ENCODE measurements at regions not wholly inside any gene's neighbourhood (a gene's known extent, or its start where the extent isn't known, plus 50 kb on each side); places are given as distances from the start of the nearest gene placed in this dataset.

DNA sequence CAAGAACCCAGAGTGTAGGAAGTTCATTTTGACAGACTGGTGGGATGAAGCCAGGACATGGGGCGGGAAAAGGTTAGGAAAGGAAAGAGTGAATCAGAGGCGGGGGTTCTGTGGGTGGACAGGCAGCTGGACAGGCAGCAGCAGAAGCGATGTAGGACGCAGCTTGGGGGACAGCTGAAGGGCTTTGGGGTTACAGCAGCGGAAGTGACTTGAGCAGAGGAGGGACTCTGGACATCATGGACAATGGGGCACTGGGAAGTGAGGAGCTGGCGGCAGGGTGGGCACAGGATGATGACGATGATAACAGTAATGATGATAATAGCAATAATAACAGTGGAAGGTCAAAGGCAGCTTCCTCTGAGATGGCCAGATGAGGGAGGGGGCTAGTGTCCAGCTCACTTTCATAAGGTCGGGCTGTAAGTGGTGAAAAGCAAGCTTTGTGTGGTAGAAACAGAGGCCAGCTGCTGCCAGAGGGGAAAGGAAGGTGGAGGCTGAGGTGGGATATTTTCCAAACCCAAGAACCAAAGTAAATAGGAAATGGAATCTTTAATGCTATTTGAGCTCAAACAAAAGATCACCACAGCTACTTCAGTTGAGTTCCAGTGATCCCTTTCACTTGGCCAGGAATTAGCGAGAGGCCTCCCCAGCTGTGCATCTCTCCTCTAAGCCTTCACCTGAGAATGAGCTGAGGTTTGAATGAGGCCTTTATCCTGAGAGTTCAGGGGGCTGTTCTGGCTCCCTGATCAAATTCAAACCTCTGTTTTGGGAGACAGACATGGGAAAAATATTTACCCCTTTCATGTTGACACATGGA is 433.5 kb downstream of the DHX35 start:
- Histone ChIP-seq H3K36me3 (ENCODE audit: control insufficient read depth, insufficient read depth, low read length) (no peaks in the 10 kb centered on the region), H3K4me3 (ENCODE audit: low read depth, low read length) (no peak overlapping the region), H3K4me1 (ENCODE audit: control insufficient read depth, insufficient read depth, low read length) (no peaks in the 10 kb centered on the region), H3K9me3 (ENCODE audit: control insufficient read depth, insufficient read depth, low read length) (no peaks in the 10 kb centered on the region), H3K27me3 (ENCODE audit: control insufficient read depth, insufficient read depth, low read length) (peaks cover 4% of the 10 kb centered on the region), H3K27ac (ENCODE audit: low read depth, low read length) (no peak overlapping the region)
- WGBS (ENCODE audit: insufficient coverage): 85% methylated on average over 8 of the region's 9 CpGs
- no peak for DNase-seq (ENCODE audit: low read depth in 4 of 6, low spot score in 6 of 6)

DNA sequence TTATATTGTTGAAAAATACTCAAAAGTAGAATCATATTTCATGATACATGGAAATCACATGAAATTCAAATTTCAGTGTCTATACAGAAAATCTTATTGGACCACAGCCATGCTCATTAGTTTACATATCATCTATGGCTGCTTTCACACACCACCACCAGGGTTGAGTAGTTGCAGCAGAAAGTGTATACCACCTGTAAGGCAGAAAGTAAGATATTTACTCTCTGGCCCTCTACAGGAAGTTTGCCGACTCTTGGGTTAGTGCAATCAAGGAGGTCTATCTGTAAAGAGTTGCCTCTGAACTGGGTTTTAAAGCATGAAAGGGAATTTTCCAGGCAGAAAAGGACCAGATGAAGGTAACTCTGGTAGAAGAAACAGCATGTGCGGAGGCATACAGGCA is 432.3 kb downstream of the DHX35 start:
- WGBS (ENCODE audit: insufficient coverage): 78% methylated on average over 2 of the region's 2 CpGs
- DNase-seq (ENCODE audit: low read depth in 4 of 6, low spot score in 6 of 6): no peak
- no peak overlapping the region for H3K4me3 ChIP-seq (ENCODE audit: low read depth, low read length)
- no peaks in the 10 kb centered on the region for H3K9me3 ChIP-seq (ENCODE audit: control insufficient read depth, insufficient read depth, low read length)
- H3K27me3 ChIP-seq (ENCODE audit: control insufficient read depth, insufficient read depth, low read length): peaks cover 4% of the 10 kb centered on the region
- no peak overlapping the region for H3K27ac ChIP-seq (ENCODE audit: low read depth, low read length)
- no peaks in the 10 kb centered on the region for H3K4me1 ChIP-seq (ENCODE audit: control insufficient read depth, insufficient read depth, low read length)
- no peaks in the 10 kb centered on the region for H3K36me3 ChIP-seq (ENCODE audit: control insufficient read depth, insufficient read depth, low read length)

- peak in 1 of 6 donors; percentile 25 for DNase-seq (ENCODE audit: low read depth in 4 of 6, low spot score in 6 of 6)
- WGBS (ENCODE audit: insufficient coverage): 75% methylated on average over 4 of the region's 5 CpGs
- Histone ChIP-seq H3K4me1 (ENCODE audit: control insufficient read depth, insufficient read depth, low read length) (no peaks in the 10 kb centered on the region), H3K36me3 (ENCODE audit: control insufficient read depth, insufficient read depth, low read length) (no peaks in the 10 kb centered on the region), H3K27ac (ENCODE audit: low read depth, low read length) (no peak overlapping the region), H3K27me3 (ENCODE audit: control insufficient read depth, insufficient read depth, low read length) (peaks cover 2% of the 10 kb centered on the region), H3K4me3 (ENCODE audit: low read depth, low read length) (no peak overlapping the region), H3K9me3 (ENCODE audit: control insufficient read depth, insufficient read depth, low read length) (no peaks in the 10 kb centered on the region)
These were observed 428.0 kb downstream of the DHX35 start for GRCh38 chr20:39390186-39390585.

DNA sequence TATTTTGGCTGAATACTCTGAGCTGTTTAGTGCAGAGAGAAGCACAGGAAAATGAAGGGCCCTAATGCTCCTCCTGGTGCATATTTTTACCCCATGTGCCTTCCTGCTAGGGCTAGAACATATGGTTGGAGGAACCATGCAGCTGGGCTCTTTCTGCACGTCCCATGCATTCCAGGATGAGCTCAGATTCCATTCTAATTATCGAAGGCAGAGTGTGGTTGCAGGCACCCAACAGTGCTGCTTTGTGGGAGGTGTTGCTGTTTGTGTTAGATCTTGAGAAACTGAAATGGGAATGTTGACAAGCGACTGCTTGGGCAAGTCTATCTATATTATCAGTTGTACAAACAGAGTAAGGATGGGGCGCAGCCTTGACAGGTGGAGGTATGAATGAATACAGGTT is 419.5 kb downstream of the DHX35 start:
- Histone ChIP-seq H3K4me1 (ENCODE audit: control insufficient read depth, insufficient read depth, low read length) (no peaks in the 10 kb centered on the region), H3K27ac (ENCODE audit: low read depth, low read length) (no peak overlapping the region), H3K4me3 (ENCODE audit: low read depth, low read length) (no peak overlapping the region), H3K9me3 (ENCODE audit: control insufficient read depth, insufficient read depth, low read length) (no peaks in the 10 kb centered on the region), H3K27me3 (ENCODE audit: control insufficient read depth, insufficient read depth, low read length) (no peaks in the 10 kb centered on the region), H3K36me3 (ENCODE audit: control insufficient read depth, insufficient read depth, low read length) (no peaks in the 10 kb centered on the region)
- DNase-seq (ENCODE audit: low read depth in 4 of 6, low spot score in 6 of 6): peak in 1 of 6 donors; percentile 15
- 71% methylated on average over 3 of the region's 4 CpGs for WGBS (ENCODE audit: insufficient coverage)

- 71% methylated on average over 5 of the region's 5 CpGs for WGBS (ENCODE audit: insufficient coverage)
- Histone ChIP-seq H3K4me1 (ENCODE audit: control insufficient read depth, insufficient read depth, low read length) (no peaks in the 10 kb centered on the region), H3K36me3 (ENCODE audit: control insufficient read depth, insufficient read depth, low read length) (no peaks in the 10 kb centered on the region), H3K27ac (ENCODE audit: low read depth, low read length) (no peak overlapping the region), H3K27me3 (ENCODE audit: control insufficient read depth, insufficient read depth, low read length) (peaks cover 2% of the 10 kb centered on the region), H3K9me3 (ENCODE audit: control insufficient read depth, insufficient read depth, low read length) (no peaks in the 10 kb centered on the region), H3K4me3 (ENCODE audit: low read depth, low read length) (no peak overlapping the region)
- no peak for DNase-seq (ENCODE audit: low read depth in 4 of 6, low spot score in 6 of 6)
These were observed 416.6 kb downstream of the DHX35 start for GRCh38 chr20:39378776-39379175.

GRCh38 chr20:39376788-39377187 is 414.6 kb downstream of the DHX35 start:
- no peak overlapping the region for H3K4me3 ChIP-seq (ENCODE audit: low read depth, low read length)
- 57% methylated on average over 1 of the region's 4 CpGs for WGBS (ENCODE audit: insufficient coverage)
- H3K4me1 ChIP-seq (ENCODE audit: control insufficient read depth, insufficient read depth, low read length): no peaks in the 10 kb centered on the region
- no peak overlapping the region for H3K27ac ChIP-seq (ENCODE audit: low read depth, low read length)
- no peaks in the 10 kb centered on the region for H3K9me3 ChIP-seq (ENCODE audit: control insufficient read depth, insufficient read depth, low read length)
- no peak for DNase-seq (ENCODE audit: low read depth in 4 of 6, low spot score in 6 of 6)
- H3K27me3 ChIP-seq (ENCODE audit: control insufficient read depth, insufficient read depth, low read length): peaks cover 2% of the 10 kb centered on the region
- no peaks in the 10 kb centered on the region for H3K36me3 ChIP-seq (ENCODE audit: control insufficient read depth, insufficient read depth, low read length)

- WGBS (ENCODE audit: insufficient coverage): 83% methylated on average over 1 of the region's 2 CpGs
These were observed 402.2 kb downstream of the DHX35 start for GRCh38 chr20:39364320-39364719.

GRCh38 chr20:39359981-39360620 is 398.0 kb downstream of the DHX35 start:
- H3K36me3 ChIP-seq (ENCODE audit: control insufficient read depth, insufficient read depth, low read length): no peaks in the 10 kb centered on the region
- no peak overlapping the region for H3K27ac ChIP-seq (ENCODE audit: low read depth, low read length)
- no peak overlapping the region for H3K4me3 ChIP-seq (ENCODE audit: low read depth, low read length)
- no peak for DNase-seq (ENCODE audit: low read depth in 4 of 6, low spot score in 6 of 6)
- H3K4me1 ChIP-seq (ENCODE audit: control insufficient read depth, insufficient read depth, low read length): no peaks in the 10 kb centered on the region
- H3K9me3 ChIP-seq (ENCODE audit: control insufficient read depth, insufficient read depth, low read length): no peaks in the 10 kb centered on the region
- no CpG with 5 or more reads among the region's 4 CpGs for WGBS (ENCODE audit: insufficient coverage)
- H3K27me3 ChIP-seq (ENCODE audit: control insufficient read depth, insufficient read depth, low read length): no peaks in the 10 kb centered on the region

More at GRCh38 chr20:39364320-39364719, 402.2 kb downstream of the DHX35 start:
- Histone ChIP-seq H3K9me3 (ENCODE audit: control insufficient read depth, insufficient read depth, low read length) (no peaks in the 10 kb centered on the region), H3K36me3 (ENCODE audit: control insufficient read depth, insufficient read depth, low read length) (no peaks in the 10 kb centered on the region), H3K4me1 (ENCODE audit: control insufficient read depth, insufficient read depth, low read length) (no peaks in the 10 kb centered on the region), H3K27ac (ENCODE audit: low read depth, low read length) (no peak overlapping the region), H3K27me3 (ENCODE audit: control insufficient read depth, insufficient read depth, low read length) (no peaks in the 10 kb centered on the region), H3K4me3 (ENCODE audit: low read depth, low read length) (no peak overlapping the region)
- no peak for DNase-seq (ENCODE audit: low read depth in 4 of 6, low spot score in 6 of 6)

DNA sequence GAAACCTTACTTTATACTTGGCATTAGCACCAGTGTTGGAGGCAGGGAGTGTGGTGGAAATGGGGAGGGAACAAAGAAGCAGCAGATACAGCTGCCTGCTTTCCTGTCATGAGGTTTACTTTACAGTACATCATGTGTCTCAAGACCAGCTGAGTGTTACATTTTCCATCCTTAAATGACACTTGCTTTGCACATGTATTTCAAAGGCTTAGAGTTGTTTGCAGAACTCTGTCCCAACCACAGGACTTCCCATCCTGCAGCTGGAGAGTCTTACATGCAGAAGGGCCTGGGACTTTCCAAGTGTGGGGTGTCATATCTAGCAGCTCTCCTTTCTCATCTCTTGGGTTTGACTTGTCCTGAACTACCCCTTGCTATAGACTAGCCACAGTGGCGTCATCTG is 395.9 kb downstream of the DHX35 start:
- Histone ChIP-seq H3K36me3 (ENCODE audit: control insufficient read depth, insufficient read depth, low read length) (no peaks in the 10 kb centered on the region), H3K4me3 (ENCODE audit: low read depth, low read length) (no peak overlapping the region), H3K27me3 (ENCODE audit: control insufficient read depth, insufficient read depth, low read length) (no peaks in the 10 kb centered on the region), H3K9me3 (ENCODE audit: control insufficient read depth, insufficient read depth, low read length) (no peaks in the 10 kb centered on the region), H3K27ac (ENCODE audit: low read depth, low read length) (no peak overlapping the region), H3K4me1 (ENCODE audit: control insufficient read depth, insufficient read depth, low read length) (no peaks in the 10 kb centered on the region)
- DNase-seq (ENCODE audit: low read depth in 4 of 6, low spot score in 6 of 6): no peak
- 86% methylated on average over 1 of the region's 1 CpG for WGBS (ENCODE audit: insufficient coverage)

GRCh38 chr20:39356908-39357307 is 394.8 kb downstream of the DHX35 start:
- no peaks in the 10 kb centered on the region for H3K9me3 ChIP-seq (ENCODE audit: control insufficient read depth, insufficient read depth, low read length)
- 80% methylated on average over 1 of the region's 1 CpG for WGBS (ENCODE audit: insufficient coverage)
- no peaks in the 10 kb centered on the region for H3K27me3 ChIP-seq (ENCODE audit: control insufficient read depth, insufficient read depth, low read length)
- H3K4me1 ChIP-seq (ENCODE audit: control insufficient read depth, insufficient read depth, low read length): no peaks in the 10 kb centered on the region
- no peak overlapping the region for H3K4me3 ChIP-seq (ENCODE audit: low read depth, low read length)
- DNase-seq (ENCODE audit: low read depth in 4 of 6, low spot score in 6 of 6): no peak
- no peak overlapping the region for H3K27ac ChIP-seq (ENCODE audit: low read depth, low read length)
- H3K36me3 ChIP-seq (ENCODE audit: control insufficient read depth, insufficient read depth, low read length): no peaks in the 10 kb centered on the region
